ENCODE measurements at regions not wholly inside any gene's neighbourhood (a gene's known extent, or its start where the extent isn't known, plus 50 kb on each side); places are given as distances from the start of the nearest gene placed in this dataset.

DNA sequence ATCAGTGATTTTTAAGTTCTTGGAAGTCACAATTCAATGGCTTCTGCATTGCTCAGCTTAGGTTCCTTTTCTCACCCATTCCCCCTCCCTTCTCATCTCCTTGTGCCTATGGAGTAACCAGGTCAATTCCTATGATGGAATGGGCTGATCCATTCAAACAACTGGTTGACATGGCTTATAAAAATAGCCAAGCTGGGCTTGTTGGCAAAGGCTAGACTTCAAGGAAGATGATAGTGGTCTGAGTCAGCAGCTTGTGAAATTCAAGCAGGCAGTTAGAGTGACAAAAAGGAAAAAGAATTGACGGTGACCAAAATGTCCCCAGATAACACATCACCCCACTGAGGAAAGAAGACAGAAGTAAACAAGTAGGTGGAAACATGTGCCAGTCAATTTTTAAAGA is 119.9 kb upstream of the PCED1B start:
- peaks cover 10 to 30% of the 10 kb centered on the region in 2 experiments for H3K4me1 ChIP-seq (ENCODE audit: control insufficient read depth in 1 of 2, insufficient read depth in 2 of 2, low read length in 2 of 2)
- H3K9ac ChIP-seq (ENCODE audit: low read length): no peak overlapping the region
- no peaks in the 10 kb centered on the region for H4K20me1 ChIP-seq (ENCODE audit: insufficient read depth)
- H2AFZ ChIP-seq (ENCODE audit: low read depth, low read length, poor library complexity, severe bottlenecking): no peak overlapping the region
- ChIA-PET RAD21 (ENCODE audit: low non-redundant PET in 1 of 2, low total read pairs in 2 of 2, uncharacterized antibody in 2 of 2, unreplicated experiment in 2 of 2) (no interaction called here), CTCF (no interaction called here), POLR2A (no interaction called here)
- ATAC-seq: peak; percentile 67
- no peaks in the 10 kb centered on the region for H3K9me3 ChIP-seq (ENCODE audit: control insufficient read depth in 1 of 2, insufficient read depth in 1 of 2, low read depth in 1 of 2, low read length in 2 of 2)
- no peaks in the 10 kb centered on the region for H3K9me2 ChIP-seq (ENCODE audit: insufficient read depth)
- intact Hi-C loops (cut with micrococcal nuclease): no loop called here
- H3K27ac ChIP-seq (ENCODE audit: low read depth, low read length): no peak overlapping the region
- no peaks in the 10 kb centered on the region for H3K79me2 ChIP-seq (ENCODE audit: insufficient read depth, low read length)
- DNase-seq (ENCODE audit: low read depth, low spot score): peak; percentile 65
- peak overlapping the region; percentile 35 for H3K4me2 ChIP-seq (ENCODE audit: low read length)
- H3K36me3 ChIP-seq (ENCODE audit: control insufficient read depth in 1 of 2, insufficient read depth in 2 of 2, low read length in 2 of 2): no peaks in the 10 kb centered on the region
- H3K4me3 ChIP-seq (replicated peaks in 1 of 2; ENCODE audit: low read depth in 1 of 2, low read length in 2 of 2): no peak overlapping the region
- no peaks in the 10 kb centered on the region for H3K27me3 ChIP-seq (ENCODE audit: insufficient read depth, low read length)
- BruUV-seq (replicated peaks): no TSS peak
- no peak for TF ChIP-seq SIN3A (IDR thresholded peaks at IDR 0.05; ENCODE audit: low read depth)
- TF ChIP-seq, protein P1, sequence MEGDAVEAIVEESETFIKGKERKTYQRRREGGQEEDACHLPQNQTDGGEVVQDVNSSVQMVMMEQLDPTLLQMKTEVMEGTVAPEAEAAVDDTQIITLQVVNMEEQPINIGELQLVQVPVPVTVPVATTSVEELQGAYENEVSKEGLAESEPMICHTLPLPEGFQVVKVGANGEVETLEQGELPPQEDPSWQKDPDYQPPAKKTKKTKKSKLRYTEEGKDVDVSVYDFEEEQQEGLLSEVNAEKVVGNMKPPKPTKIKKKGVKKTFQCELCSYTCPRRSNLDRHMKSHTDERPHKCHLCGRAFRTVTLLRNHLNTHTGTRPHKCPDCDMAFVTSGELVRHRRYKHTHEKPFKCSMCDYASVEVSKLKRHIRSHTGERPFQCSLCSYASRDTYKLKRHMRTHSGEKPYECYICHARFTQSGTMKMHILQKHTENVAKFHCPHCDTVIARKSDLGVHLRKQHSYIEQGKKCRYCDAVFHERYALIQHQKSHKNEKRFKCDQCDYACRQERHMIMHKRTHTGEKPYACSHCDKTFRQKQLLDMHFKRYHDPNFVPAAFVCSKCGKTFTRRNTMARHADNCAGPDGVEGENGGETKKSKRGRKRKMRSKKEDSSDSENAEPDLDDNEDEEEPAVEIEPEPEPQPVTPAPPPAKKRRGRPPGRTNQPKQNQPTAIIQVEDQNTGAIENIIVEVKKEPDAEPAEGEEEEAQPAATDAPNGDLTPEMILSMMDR (IDR thresholded peaks at IDR 0.05 in 2 of 3, conservative IDR thresholded peaks at IDR 0.05 in 1 of 3; ENCODE audit: borderline replicate concordance in 1 of 3, insufficient read depth in 1 of 3, low read depth in 2 of 3, low read length in 2 of 3): no peak
- no peak for TF ChIP-seq TCF7L2 (IDR thresholded peaks at IDR 0.05; ENCODE audit: borderline replicate concordance, extremely low read depth, insufficient read depth, insufficient read length)
- no peak for TF ChIP-seq EGR1 (IDR thresholded peaks at IDR 0.05; ENCODE audit: low read depth)
- 0 out of 2 replicates have a peak, but pooled peaks have one; percentile 11 for TF ChIP-seq ATF3 (IDR thresholded peaks at IDR 0.05)
- TF ChIP-seq POLR2AphosphoS5 (IDR thresholded peaks at IDR 0.05; ENCODE audit: low read depth, low read length): no peak
- TF ChIP-seq ELF1 (IDR thresholded peaks at IDR 0.05; ENCODE audit: borderline replicate concordance, low read depth): no peak
- peak; percentile 53; the same call in 1 of the 2 replicates for TF ChIP-seq CBX3 (IDR thresholded peaks at IDR 0.05; ENCODE audit: low read depth)
- TF ChIP-seq, protein P2, sequence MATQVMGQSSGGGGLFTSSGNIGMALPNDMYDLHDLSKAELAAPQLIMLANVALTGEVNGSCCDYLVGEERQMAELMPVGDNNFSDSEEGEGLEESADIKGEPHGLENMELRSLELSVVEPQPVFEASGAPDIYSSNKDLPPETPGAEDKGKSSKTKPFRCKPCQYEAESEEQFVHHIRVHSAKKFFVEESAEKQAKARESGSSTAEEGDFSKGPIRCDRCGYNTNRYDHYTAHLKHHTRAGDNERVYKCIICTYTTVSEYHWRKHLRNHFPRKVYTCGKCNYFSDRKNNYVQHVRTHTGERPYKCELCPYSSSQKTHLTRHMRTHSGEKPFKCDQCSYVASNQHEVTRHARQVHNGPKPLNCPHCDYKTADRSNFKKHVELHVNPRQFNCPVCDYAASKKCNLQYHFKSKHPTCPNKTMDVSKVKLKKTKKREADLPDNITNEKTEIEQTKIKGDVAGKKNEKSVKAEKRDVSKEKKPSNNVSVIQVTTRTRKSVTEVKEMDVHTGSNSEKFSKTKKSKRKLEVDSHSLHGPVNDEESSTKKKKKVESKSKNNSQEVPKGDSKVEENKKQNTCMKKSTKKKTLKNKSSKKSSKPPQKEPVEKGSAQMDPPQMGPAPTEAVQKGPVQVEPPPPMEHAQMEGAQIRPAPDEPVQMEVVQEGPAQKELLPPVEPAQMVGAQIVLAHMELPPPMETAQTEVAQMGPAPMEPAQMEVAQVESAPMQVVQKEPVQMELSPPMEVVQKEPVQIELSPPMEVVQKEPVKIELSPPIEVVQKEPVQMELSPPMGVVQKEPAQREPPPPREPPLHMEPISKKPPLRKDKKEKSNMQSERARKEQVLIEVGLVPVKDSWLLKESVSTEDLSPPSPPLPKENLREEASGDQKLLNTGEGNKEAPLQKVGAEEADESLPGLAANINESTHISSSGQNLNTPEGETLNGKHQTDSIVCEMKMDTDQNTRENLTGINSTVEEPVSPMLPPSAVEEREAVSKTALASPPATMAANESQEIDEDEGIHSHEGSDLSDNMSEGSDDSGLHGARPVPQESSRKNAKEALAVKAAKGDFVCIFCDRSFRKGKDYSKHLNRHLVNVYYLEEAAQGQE (IDR thresholded peaks at IDR 0.05; ENCODE audit: low read depth): no peak
- 0 out of 2 replicates have a peak, but pooled peaks have one; percentile 46 for TF ChIP-seq SRF (IDR thresholded peaks at IDR 0.05; ENCODE audit: low read depth)
- TF ChIP-seq, protein P3, sequence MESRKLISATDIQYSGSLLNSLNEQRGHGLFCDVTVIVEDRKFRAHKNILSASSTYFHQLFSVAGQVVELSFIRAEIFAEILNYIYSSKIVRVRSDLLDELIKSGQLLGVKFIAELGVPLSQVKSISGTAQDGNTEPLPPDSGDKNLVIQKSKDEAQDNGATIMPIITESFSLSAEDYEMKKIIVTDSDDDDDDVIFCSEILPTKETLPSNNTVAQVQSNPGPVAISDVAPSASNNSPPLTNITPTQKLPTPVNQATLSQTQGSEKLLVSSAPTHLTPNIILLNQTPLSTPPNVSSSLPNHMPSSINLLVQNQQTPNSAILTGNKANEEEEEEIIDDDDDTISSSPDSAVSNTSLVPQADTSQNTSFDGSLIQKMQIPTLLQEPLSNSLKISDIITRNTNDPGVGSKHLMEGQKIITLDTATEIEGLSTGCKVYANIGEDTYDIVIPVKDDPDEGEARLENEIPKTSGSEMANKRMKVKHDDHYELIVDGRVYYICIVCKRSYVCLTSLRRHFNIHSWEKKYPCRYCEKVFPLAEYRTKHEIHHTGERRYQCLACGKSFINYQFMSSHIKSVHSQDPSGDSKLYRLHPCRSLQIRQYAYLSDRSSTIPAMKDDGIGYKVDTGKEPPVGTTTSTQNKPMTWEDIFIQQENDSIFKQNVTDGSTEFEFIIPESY (IDR thresholded peaks at IDR 0.05; ENCODE audit: extremely low read depth, insufficient replicate concordance, low read length): no peak
- peak; percentile 63 for TF ChIP-seq SP1 (IDR thresholded peaks at IDR 0.05; ENCODE audit: low read depth)
- no peak for TF ChIP-seq YY1 (IDR thresholded peaks at IDR 0.05; ENCODE audit: extremely low read depth, insufficient replicate concordance, low read depth, low read length)
- TF ChIP-seq RAD21 (IDR thresholded peaks at IDR 0.05; ENCODE audit: low read depth): 0 out of 2 replicates have a peak, but pooled peaks have one; percentile 10
- TF ChIP-seq POLR2A (IDR thresholded peaks at IDR 0.05; ENCODE audit: borderline replicate concordance, extremely low read depth, insufficient read depth, insufficient read length): no peak
- no peak for TF ChIP-seq ZNF274 (IDR thresholded peaks at IDR 0.05; ENCODE audit: low read depth, low read length)
- no peak for TF ChIP-seq ZFX (IDR thresholded peaks at IDR 0.05)
- peak; percentile 72 for TF ChIP-seq JUND (IDR thresholded peaks at IDR 0.05)
- TF ChIP-seq, protein P4, sequence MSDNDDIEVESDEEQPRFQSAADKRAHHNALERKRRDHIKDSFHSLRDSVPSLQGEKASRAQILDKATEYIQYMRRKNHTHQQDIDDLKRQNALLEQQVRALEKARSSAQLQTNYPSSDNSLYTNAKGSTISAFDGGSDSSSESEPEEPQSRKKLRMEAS (IDR thresholded peaks at IDR 0.05): peak; percentile 36; the same call in 1 of the 2 replicates
- TF ChIP-seq EZH2 (IDR thresholded peaks at IDR 0.05): no peak
- peak; percentile 89 for TF ChIP-seq CEBPB (IDR thresholded peaks at IDR 0.05; ENCODE audit: low read depth)
- peak; percentile 84 for TF ChIP-seq FOSL1 (IDR thresholded peaks at IDR 0.05; ENCODE audit: low read depth)
